ENCODE measurements at regions not wholly inside any gene's neighbourhood (a gene's known extent, or its start where the extent isn't known, plus 50 kb on each side); places are given as distances from the start of the nearest gene placed in this dataset.

GRCh38 chr2:117607202-117607601 lies 207.3 kb upstream of the DDX18 start:
- Histone ChIP-seq H3K4me3 (no peak overlapping the region), H3K27me3 (ENCODE audit: low read depth) (peaks cover 4% of the 10 kb centered on the region), H3K4me1 (no peaks in the 10 kb centered on the region), H3K9me3 (replicated peaks) (no peaks in the 10 kb centered on the region), H3K27ac (replicated peaks) (no peak overlapping the region), H3K36me3 (no peaks in the 10 kb centered on the region)
- TF ChIP-seq CTCF (IDR thresholded peaks at IDR 0.05; ENCODE audit: borderline replicate concordance) = no peak
- DNase-seq = no peak
- intact Hi-C loops (cut with micrococcal nuclease) = no loop called here

GRCh38 chr2:117613101-117613500 lies 201.4 kb upstream of the DDX18 start:
- H3K27me3 ChIP-seq (ENCODE audit: low read depth) = peaks cover 4% of the 10 kb centered on the region

GRCh38 chr2:117614296-117614695 lies 200.2 kb upstream of the DDX18 start:
- Histone ChIP-seq H3K4me3 (no peak overlapping the region), H3K36me3 (no peaks in the 10 kb centered on the region), H3K27me3 (ENCODE audit: low read depth) (no peaks in the 10 kb centered on the region), H3K27ac (replicated peaks) (no peak overlapping the region), H3K4me1 (no peaks in the 10 kb centered on the region), H3K9me3 (replicated peaks) (no peaks in the 10 kb centered on the region)
- DNase-seq = no peak
- no peak for TF ChIP-seq CTCF (IDR thresholded peaks at IDR 0.05; ENCODE audit: borderline replicate concordance)
- intact Hi-C loops (cut with micrococcal nuclease) = no loop called here

More at GRCh38 chr2:117613101-117613500, 201.4 kb upstream of the DDX18 start:
- Histone ChIP-seq H3K4me3 (no peak overlapping the region), H3K36me3 (no peaks in the 10 kb centered on the region), H3K9me3 (replicated peaks) (no peaks in the 10 kb centered on the region), H3K27ac (replicated peaks) (no peak overlapping the region), H3K4me1 (no peaks in the 10 kb centered on the region)
- intact Hi-C loops (cut with micrococcal nuclease) = no loop called here
- DNase-seq = no peak
- no peak for TF ChIP-seq CTCF (IDR thresholded peaks at IDR 0.05; ENCODE audit: borderline replicate concordance)

GRCh38 chr2:117614823-117615534 lies 199.5 kb upstream of the DDX18 start:
- H3K27ac ChIP-seq (replicated peaks) = no peak overlapping the region
- intact Hi-C loops (cut with micrococcal nuclease) = no loop called here

GRCh38 chr2:117618607-117619006 lies 195.9 kb upstream of the DDX18 start:
- intact Hi-C loops (cut with micrococcal nuclease) = no loop called here
- no peaks in the 10 kb centered on the region for H3K4me1 ChIP-seq
- TF ChIP-seq CTCF (IDR thresholded peaks at IDR 0.05; ENCODE audit: borderline replicate concordance) = no peak
- DNase-seq = no peak
- H3K9me3 ChIP-seq (replicated peaks) = no peaks in the 10 kb centered on the region
- H3K27me3 ChIP-seq (ENCODE audit: low read depth) = no peaks in the 10 kb centered on the region
- H3K27ac ChIP-seq (replicated peaks) = no peak overlapping the region
- no peaks in the 10 kb centered on the region for H3K36me3 ChIP-seq
- no peak overlapping the region for H3K4me3 ChIP-seq

More at GRCh38 chr2:117614823-117615534, 199.5 kb upstream of the DDX18 start:
- TF ChIP-seq CTCF (IDR thresholded peaks at IDR 0.05; ENCODE audit: borderline replicate concordance) = no peak
- Histone ChIP-seq H3K27me3 (ENCODE audit: low read depth) (no peaks in the 10 kb centered on the region), H3K9me3 (replicated peaks) (no peaks in the 10 kb centered on the region), H3K36me3 (no peaks in the 10 kb centered on the region), H3K4me1 (no peaks in the 10 kb centered on the region), H3K4me3 (no peak overlapping the region)
- DNase-seq = no peak

Measured in left ventricle myocardium inferior (tissue), 1 donor.